T47D (cell line): ENCODE measurements at regions not wholly inside any gene's neighbourhood (a gene's known extent, or its start where the extent isn't known, plus 50 kb on each side); places are given as distances from the start of the nearest gene placed in this dataset.

Experiments used
- DNase-seq, 2 experiments: peaks; one replicate each; pipeline versions ENCODE4 v3.0.0 to v3.0.0-alpha.2; 2011 to 2012; ENCODE audit warnings: low read depth in 1 of 2, low spot score in 1 of 2
- JUND ChIP-seq: IDR thresholded peaks from 2 replicates; pipeline ENCODE4 v1.6.1; 2012; ENCODE audit warnings: low read depth
- in situ Hi-C: cut with HindIII; loops from 2 replicates; pipeline ENCODE4 v1.10.0; 2016; ENCODE audit warnings: low sequenced_read_pairs, low pct_unique_long_range_greater_than_20kb

- no peak for DNase-seq
- in situ Hi-C loops: no loop called here
- no peak for TF ChIP-seq JUND
Measured at GRCh38 chr2:236690726-236691125, 121.1 kb downstream of the ACKR3 start.

DNA sequence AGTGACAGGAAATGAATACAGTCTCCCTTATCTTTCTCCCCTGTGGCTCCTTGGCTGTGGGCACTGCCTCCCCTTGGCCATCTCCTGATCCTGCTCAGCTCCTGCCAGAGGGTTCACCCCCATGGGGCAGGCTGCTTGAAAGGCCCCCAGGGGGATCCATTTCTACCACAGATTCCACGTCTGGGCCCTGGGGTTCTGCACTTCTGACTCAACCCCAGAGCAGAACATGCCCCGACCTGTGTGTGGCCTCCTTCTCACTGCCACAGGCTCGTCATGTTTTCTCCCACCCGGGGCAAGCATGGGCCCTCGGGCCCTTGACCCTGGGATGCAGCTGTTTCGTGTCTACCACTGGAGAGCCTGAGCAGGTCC is 122.2 kb downstream of the ACKR3 start:
- DNase-seq: no peak
- TF ChIP-seq JUND: no peak
- in situ Hi-C loops: no loop called here

- no peak for TF ChIP-seq JUND
- in situ Hi-C loops: no loop called here
- DNase-seq: no peak
Measured at GRCh38 chr2:236692937-236693336, 123.3 kb downstream of the ACKR3 start.

DNA sequence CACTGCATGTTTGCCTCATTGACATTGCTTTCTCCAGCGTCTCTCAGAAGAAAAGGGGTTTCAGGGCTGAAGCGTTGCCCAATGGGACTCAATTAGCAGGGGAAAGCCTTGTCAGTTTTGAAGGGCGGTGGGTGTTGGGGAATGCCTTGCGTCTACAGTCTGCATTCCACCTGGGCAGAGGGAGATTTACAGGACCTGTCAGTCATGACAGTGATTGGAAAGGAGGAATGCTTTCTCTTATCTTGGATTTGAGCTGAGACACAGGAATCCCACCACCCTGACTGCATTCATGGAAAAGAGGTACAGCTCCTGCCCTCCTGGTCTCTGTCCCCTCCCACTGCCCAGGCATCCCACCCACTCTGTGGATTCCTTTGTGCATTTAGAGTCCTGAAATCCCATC is 123.9 kb downstream of the ACKR3 start:
- no peak for TF ChIP-seq JUND
- DNase-seq: no peak
- in situ Hi-C loops: no loop called here

DNA sequence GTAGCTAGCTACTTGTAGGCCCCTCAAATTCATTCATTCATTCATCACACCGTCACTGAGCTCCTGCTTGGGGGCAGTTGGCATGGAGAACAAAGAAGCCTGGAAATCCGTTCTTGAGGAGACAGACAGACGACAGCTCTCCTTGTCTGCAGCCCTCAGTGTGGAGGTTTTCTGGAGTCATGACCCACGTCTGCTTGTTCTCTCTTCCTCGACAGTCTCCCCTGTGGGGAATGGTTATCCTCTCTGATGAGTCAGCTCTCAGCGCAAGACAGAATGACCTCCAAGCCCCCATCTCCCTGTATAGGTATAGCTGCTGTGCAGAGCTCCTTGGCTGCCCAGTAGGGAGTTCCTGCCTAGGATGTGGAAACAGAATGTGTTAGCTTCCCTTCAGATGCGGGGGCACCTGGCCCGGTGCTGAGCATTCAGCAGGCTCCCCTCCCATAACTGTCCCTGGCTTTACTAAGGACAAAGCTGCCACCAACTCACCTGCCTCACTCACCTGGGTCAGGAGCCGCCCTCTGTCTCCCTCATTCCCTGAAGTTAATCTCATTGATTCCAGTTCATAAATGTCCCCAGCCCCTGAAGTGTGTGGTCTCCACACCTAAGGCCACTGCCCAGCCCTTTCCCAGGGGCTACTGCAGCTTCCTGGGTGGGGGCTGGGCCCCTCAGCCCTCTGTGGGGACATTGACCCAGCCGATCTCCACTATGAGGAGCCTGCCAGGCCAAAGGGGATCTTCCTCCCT is 124.7 kb downstream of the ACKR3 start:
- TF ChIP-seq JUND: no peak
- in situ Hi-C loops: no loop called here

DNA sequence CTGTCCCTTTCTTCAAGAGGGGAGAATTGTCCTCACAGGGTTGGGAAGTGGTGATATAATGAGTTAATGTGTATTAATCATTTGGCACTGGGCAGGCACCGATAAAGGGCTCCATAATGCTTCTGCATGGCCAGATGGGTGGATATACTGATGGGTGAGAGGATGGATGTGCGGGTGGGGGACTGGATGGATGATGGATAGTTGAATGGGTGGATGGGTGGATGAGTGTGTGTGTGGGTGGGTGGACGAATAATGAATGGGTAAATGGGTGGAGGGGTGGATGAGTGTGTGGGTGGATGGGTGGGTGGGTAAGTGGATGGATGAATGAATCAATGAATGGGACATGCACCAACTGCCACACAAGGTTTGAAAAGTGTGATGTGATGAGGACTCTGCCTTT is 127.2 kb downstream of the ACKR3 start:
- TF ChIP-seq JUND: no peak
- no peak for DNase-seq
- in situ Hi-C loops: no loop called here

More for the DNA sequence above, 124.7 kb downstream of the ACKR3 start:
- DNase-seq: no peak

DNA sequence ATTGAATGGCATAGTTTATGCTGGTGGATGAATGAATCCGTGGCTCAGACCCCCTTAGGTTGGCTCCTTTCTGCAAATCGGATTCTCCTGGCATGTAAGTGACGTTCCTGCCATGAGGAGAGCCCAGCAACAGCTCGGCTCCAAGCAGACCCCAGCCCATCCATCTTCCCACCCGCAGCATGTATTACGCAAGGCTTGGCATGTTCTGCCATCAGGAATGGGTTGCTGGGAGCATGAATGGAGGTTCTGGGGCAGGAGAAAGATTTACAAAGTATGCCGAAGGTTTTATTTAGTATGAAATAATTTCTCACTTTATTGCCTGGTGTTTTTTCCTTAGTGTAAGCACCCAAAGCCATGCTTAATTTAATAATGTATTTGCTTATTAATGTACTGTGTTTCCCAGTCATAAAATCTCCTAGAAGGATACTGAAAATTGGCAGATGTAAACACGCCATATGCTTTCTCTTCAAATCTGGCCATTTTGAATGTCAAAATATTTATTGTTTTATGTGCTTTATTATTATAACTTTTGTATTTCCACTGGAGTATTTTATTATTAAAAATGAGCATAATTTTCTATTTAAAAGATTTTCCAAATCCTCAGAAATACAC is 128.5 kb downstream of the ACKR3 start:
- TF ChIP-seq JUND: no peak
- no peak for DNase-seq
- in situ Hi-C loops: no loop called here

DNA sequence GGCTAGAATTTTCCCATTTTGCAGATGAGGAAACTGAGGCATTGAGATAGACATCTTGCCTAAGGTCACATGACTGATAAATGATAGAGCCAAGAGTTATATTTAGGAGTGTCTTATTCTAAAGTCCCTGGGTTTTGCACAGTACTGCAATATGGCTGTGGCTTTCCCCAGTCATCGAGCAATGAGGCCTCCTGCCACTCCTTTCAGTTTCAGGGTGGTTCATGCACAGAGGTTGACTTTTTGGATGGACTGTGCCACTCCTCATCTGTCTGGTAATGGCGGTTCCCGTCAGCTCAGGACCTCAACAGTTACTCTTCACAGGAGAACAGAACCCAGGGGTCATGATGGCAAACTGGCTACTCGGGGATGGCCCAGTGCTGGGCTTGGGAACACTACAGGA is 131.1 kb downstream of the ACKR3 start:
- TF ChIP-seq JUND: no peak
- in situ Hi-C loops: no loop called here
- DNase-seq: no peak

DNA sequence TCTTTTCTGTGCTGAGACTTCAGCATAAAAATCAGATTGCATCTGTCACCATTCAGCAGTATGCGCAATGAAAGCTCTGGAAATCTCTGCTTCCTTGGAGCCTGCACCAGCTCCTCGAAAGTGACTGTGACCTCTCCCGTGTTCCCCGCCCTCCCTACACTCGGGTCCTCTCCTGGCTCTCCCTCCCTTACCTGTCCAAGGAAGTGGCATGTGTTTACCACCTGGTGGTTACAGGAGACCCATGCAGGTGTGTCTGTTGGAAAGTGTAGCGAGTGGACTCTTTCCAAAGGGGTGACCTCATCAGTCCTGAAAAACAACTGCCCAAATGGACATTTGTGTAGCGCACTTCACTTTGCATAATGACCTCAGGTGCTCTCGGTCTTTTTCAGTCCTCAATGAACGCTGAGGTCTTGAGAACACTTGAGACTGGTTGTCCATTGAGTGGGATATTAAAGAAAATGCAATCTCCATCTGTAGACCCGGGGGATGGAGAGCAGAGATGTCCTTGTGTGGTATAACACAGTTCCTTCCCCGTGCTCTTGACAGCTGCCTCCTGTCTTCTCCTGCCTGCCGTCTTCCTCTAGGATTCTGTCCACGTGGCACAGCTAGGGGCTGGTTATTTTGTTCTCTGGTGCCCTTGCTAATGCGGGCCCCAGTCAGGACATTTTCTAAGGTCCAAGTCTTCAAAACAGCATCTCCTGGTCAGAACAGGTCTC is 133.2 kb downstream of the ACKR3 start:
- DNase-seq: peak in 1 of 2 experiments; percentile 16
- in situ Hi-C loops: no loop called here
- no peak for TF ChIP-seq JUND

GRCh38 chr2:236703373-236703709 is 133.7 kb downstream of the ACKR3 start:
- no peak for TF ChIP-seq JUND
- in situ Hi-C loops: no loop called here
- DNase-seq: peak; percentile 7 to 69

- no peak for DNase-seq
- in situ Hi-C loops: no loop called here
- no peak for TF ChIP-seq JUND
Measured at GRCh38 chr2:236703906-236704305, 134.3 kb downstream of the ACKR3 start.

DNA sequence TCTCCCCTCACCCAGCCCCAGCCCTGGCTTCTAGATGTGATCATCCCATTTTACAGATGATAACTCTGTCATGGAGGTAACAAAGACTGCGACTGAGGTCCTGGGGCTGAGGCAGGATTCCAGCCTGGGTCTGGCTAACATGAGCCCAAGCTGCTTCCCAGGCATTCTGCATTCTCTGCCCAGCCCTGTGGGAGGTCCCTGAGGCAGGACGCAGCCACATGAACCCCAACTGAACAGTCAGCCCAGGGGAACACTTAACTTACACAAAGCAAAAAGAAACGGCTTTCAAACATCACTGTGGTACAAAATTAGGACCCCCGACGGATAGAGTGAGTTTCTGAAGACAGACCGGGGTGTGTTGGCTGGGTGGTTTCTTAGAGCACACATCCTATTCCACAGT is 135.3 kb downstream of the ACKR3 start:
- no peak for DNase-seq
- TF ChIP-seq JUND: no peak
- in situ Hi-C loops: no loop called here

DNA sequence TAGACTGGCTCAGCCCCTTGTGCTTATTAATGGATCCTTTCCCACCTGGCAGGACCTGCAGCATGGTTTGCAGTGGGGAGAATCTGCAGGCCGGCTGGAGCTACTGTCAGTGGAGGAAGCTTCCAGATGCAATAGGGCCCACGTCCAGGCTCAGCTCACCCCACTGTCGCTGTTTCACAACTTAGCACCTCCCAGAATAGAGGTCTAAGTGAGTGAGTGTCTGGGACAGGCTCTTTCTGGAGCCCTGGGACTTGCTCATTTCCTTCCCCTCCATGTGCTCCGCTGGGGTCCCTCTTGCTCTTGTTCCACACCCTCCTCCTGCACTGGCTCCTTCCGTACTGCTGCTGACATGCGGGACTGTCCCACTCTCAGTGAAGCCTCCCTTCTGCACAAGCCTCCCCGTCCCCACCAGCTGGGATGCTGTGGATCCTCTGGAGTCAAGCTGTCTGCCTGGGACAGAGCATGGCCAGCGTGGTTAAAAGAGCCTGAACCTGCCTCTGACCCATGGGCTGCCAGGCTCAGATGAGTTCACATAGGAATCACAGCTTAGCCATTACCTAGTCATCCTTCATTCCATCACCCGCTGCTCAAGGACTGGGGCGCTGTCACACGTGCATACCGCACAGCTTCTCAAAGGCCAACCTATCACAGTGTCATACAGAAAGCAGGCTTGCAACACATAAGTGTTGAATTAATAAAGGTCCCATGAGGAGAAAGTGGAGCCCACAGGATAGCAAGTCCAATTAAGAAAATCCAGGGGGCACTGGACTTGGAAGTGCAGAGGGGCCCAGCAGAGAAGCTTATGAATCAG is 135.9 kb downstream of the ACKR3 start:
- no peak for DNase-seq
- in situ Hi-C loops: no loop called here
- no peak for TF ChIP-seq JUND
